Activated T-helper 17 cell treated with anti-CD3 and anti-CD28 coated beads, Interleukin-2, amount 50 U/mL, for 72 hours (primary cell): ENCODE measurements at regions not wholly inside any gene's neighbourhood (a gene's known extent, or its start where the extent isn't known, plus 50 kb on each side); places are given as distances from the start of the nearest gene placed in this dataset.

Experiments used
- ATAC-seq: fragments of 150-1000 bp; cut with Tn5 transposase; replicated peaks from 2 replicates; pipeline ENCODE4 v1.10.0; 2021; ENCODE audit warnings: mild to moderate bottlenecking, moderate library complexity
- H3K27ac Mint-ChIP-seq: one replicate; pipeline ENCODE4 v1.8.0; 2022; ENCODE audit warnings: mixed read lengths
- H3K27me3 Mint-ChIP-seq: one replicate; pipeline ENCODE4 v1.8.0; 2022; ENCODE audit warnings: mixed read lengths
- H3K36me3 Mint-ChIP-seq: one replicate; pipeline ENCODE4 v1.8.0; 2022; ENCODE audit warnings: low read depth, mild to moderate bottlenecking, mixed read lengths
- H3K4me1 Mint-ChIP-seq: one replicate; pipeline ENCODE4 v1.8.0; 2022; ENCODE audit warnings: mixed read lengths
- H3K4me3 Mint-ChIP-seq: one replicate; pipeline ENCODE4 v1.8.0; 2022; ENCODE audit warnings: mild to moderate bottlenecking, mixed read lengths
- H3K9me3 Mint-ChIP-seq: one replicate; pipeline ENCODE4 v1.8.0; 2022; ENCODE audit warnings: mixed read lengths

DNA sequence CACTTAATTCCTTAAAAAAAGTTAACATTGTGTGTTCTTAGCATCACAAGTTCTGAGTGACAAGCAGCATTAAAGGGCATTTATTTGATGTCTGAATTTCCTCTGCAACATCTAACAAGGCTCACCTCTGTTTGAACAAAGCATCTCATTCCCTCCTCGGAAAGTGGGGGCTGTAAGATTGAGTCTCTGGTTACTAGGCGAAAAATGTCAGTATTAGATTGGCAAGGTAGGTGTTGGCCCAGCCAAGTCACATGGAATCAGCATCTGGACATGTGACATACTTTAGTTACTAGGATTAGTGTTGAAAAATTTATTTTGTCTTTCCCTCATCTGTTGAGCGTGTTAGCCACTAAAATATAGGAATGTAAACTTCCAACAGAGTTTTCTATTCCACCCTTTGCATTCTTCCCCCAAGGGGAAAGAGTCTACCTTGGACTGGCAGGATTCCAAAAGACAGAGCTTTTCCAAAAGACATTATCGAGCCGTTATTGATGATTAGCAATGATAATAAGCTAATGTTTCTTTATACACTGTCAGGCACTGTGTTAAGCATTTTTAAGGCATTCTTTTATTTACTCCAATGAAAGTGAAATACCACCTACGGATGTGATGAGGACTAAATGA lies 194.9 kb upstream of the BTG1 start:
- Mint-ChIP-seq H3K4me1 (peaks cover 4% of the 10 kb centered on the region), H3K27me3 (no peaks in the 10 kb centered on the region), H3K9me3 (no peaks in the 10 kb centered on the region), H3K27ac (peak overlapping the region; percentile 22), H3K36me3 (no peaks in the 10 kb centered on the region), H3K4me3 (no peak overlapping the region)
- ATAC-seq: no peak

DNA sequence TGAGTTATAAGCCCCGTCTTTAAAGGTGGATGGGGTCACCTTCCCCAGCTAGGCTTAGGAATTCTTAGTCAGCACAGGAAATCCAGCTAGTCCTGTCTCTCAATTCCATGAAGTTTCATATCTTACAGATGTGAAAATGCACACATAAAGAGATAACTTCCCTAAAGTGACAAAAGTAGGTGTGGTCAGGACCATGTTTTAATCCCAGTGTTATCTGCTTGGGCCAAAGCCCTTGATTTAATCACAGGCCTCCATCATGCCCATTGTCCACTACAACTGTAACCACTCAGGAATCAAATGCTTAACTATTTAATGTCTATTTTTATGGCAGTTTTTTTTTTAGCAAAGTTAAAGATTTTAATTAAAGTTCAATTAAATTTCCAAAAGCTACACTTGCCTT lies 194.4 kb upstream of the BTG1 start:
- Mint-ChIP-seq H3K27me3 (no peaks in the 10 kb centered on the region), H3K9me3 (no peaks in the 10 kb centered on the region), H3K4me3 (no peak overlapping the region), H3K4me1 (peaks cover 4% of the 10 kb centered on the region), H3K36me3 (no peaks in the 10 kb centered on the region), H3K27ac (no peak overlapping the region)
- no peak for ATAC-seq

- Mint-ChIP-seq H3K36me3 (no peaks in the 10 kb centered on the region), H3K27ac (no peak overlapping the region), H3K9me3 (no peaks in the 10 kb centered on the region), H3K27me3 (no peaks in the 10 kb centered on the region), H3K4me3 (no peak overlapping the region), H3K4me1 (peaks cover 4% of the 10 kb centered on the region)
- ATAC-seq: no peak
Observed at GRCh38 chr12:92339198-92339821, 193.7 kb upstream of the BTG1 start.

DNA sequence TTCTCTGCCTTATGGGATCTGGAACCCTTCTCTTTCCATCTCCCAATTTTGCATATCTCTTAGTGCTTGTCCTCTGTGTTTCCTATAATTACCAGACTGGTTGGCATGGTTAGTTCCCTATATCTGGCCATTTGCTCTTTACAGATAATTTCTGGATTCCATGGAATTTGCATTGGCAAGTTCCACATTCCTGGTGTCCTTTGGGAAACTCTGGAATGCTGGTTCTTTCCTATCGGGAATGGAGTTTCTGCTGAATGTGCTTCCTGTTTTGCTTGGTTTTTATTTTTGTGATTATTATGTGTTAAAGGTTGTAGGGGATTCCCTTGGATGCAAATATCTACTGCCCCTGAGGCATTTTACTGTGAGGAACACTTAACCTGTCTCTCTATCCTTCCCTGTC lies 193.0 kb upstream of the BTG1 start:
- Mint-ChIP-seq H3K9me3 (no peaks in the 10 kb centered on the region), H3K4me1 (peaks cover 8% of the 10 kb centered on the region), H3K4me3 (no peak overlapping the region)

DNA sequence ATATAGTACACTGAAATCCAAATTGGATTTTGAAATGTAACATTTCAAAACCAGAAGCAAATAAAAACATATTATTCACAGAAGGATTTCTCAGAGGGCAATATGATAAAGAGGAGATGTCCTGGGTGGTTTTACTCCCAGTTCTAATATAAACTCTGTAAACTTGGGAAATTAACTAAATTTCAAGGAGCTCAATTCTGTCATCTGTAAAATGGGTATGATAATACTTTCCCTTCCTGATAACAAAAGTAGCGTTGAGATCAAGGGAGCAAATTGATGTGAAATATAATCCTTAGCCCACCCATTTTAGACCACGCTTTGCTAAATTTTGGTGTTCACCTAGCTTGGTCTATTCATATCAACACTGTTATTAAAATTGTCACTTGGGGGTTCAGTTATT lies 192.5 kb upstream of the BTG1 start:
- ATAC-seq: no peak
- H3K27ac Mint-ChIP-seq: no peak overlapping the region
- H3K36me3 Mint-ChIP-seq: no peaks in the 10 kb centered on the region
- no peaks in the 10 kb centered on the region for H3K9me3 Mint-ChIP-seq
- H3K27me3 Mint-ChIP-seq: no peaks in the 10 kb centered on the region
- peaks cover 8% of the 10 kb centered on the region for H3K4me1 Mint-ChIP-seq
- no peak overlapping the region for H3K4me3 Mint-ChIP-seq

More for the DNA sequence above, 193.0 kb upstream of the BTG1 start:
- H3K36me3 Mint-ChIP-seq: no peaks in the 10 kb centered on the region
- H3K27ac Mint-ChIP-seq: no peak overlapping the region
- no peak for ATAC-seq
- H3K27me3 Mint-ChIP-seq: no peaks in the 10 kb centered on the region

DNA sequence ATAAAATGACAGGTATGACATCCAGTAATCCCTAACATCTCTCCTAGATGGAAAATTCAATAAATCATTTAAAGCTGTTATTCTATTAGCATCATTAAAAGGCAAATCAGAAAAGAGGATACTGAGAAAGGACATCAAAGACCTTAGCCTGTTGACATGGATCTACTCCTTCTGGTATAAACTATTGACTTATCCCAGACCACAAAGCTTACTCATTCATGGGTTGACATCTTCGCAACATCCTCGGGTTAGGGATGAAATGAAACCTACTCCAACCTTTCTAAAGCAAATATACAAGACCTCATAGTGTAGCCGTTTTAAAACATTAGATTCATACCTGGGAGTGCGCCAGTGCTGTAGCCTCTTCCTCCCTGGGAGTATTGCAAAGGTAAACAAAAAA lies 191.5 kb upstream of the BTG1 start:
- Mint-ChIP-seq H3K9me3 (no peaks in the 10 kb centered on the region), H3K4me3 (no peak overlapping the region), H3K4me1 (peaks cover 12% of the 10 kb centered on the region), H3K27ac (no peak overlapping the region), H3K36me3 (no peaks in the 10 kb centered on the region), H3K27me3 (no peaks in the 10 kb centered on the region)
- ATAC-seq: no peak

- Mint-ChIP-seq H3K36me3 (no peaks in the 10 kb centered on the region), H3K4me1 (peaks cover 13% of the 10 kb centered on the region), H3K27ac (no peak overlapping the region), H3K4me3 (no peak overlapping the region), H3K9me3 (no peaks in the 10 kb centered on the region), H3K27me3 (no peaks in the 10 kb centered on the region)
- no peak for ATAC-seq
Observed at GRCh38 chr12:92336641-92337040, 191.0 kb upstream of the BTG1 start.

DNA sequence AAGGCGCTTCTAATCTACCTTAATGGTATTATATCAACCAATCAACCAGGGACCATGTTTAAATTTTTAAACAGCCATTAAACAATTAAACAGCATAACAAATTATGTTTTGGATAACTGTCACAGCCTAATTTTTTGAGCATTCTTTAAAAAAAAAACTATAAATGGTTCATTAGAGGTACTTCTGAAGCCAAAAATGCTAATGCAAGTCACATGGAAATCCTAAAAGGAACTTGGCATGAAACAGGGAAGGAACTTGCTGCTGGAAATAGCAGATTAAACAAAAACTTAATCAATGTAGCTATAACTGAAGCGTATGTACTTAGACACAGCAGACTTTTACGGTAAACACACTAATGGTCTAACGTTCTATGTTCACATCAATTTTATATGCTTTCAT lies 190.2 kb upstream of the BTG1 start:
- Mint-ChIP-seq H3K36me3 (no peaks in the 10 kb centered on the region), H3K4me3 (no peak overlapping the region), H3K9me3 (no peaks in the 10 kb centered on the region), H3K27me3 (no peaks in the 10 kb centered on the region), H3K27ac (no peak overlapping the region), H3K4me1 (peaks cover 8% of the 10 kb centered on the region)
- no peak for ATAC-seq

- no peak overlapping the region for H3K27ac Mint-ChIP-seq
- H3K27me3 Mint-ChIP-seq: no peaks in the 10 kb centered on the region
- no peaks in the 10 kb centered on the region for H3K36me3 Mint-ChIP-seq
- no peak for ATAC-seq
- no peak overlapping the region for H3K4me3 Mint-ChIP-seq
- H3K4me1 Mint-ChIP-seq: peaks cover 8% of the 10 kb centered on the region
- no peaks in the 10 kb centered on the region for H3K9me3 Mint-ChIP-seq
Observed at GRCh38 chr12:92334552-92334951, 188.9 kb upstream of the BTG1 start.

GRCh38 chr12:92332552-92332951 lies 186.9 kb upstream of the BTG1 start:
- H3K4me1 Mint-ChIP-seq: peaks cover 14% of the 10 kb centered on the region
- no peak overlapping the region for H3K27ac Mint-ChIP-seq
- H3K36me3 Mint-ChIP-seq: no peaks in the 10 kb centered on the region
- no peak for ATAC-seq
- H3K4me3 Mint-ChIP-seq: no peak overlapping the region
- no peaks in the 10 kb centered on the region for H3K9me3 Mint-ChIP-seq
- H3K27me3 Mint-ChIP-seq: no peaks in the 10 kb centered on the region

DNA sequence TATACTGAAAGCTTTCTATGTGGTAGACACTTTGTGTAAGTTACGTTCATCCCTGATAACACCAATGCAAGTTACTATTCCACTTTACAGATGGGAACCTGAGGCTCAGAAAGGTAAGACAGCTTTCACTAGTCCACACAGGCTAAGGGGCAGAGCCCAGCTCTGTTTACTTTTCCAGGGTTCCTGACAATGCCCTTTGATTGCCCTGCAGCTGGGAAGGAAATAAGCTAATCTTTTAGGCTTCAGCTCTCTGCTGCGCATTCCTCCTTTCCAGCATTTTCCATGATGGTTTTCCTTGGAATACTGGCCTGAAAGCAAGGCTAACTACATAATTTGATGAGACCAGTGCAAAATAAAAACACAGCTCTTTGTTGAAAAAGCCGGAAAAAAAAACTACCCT lies 185.7 kb upstream of the BTG1 start:
- Mint-ChIP-seq H3K9me3 (no peaks in the 10 kb centered on the region), H3K36me3 (no peaks in the 10 kb centered on the region), H3K4me3 (no peak overlapping the region), H3K27me3 (no peaks in the 10 kb centered on the region), H3K4me1 (peaks cover 14% of the 10 kb centered on the region), H3K27ac (no peak overlapping the region)
- ATAC-seq: no peak

GRCh38 chr12:92330654-92331053 lies 185.0 kb upstream of the BTG1 start:
- ATAC-seq: no peak
- Mint-ChIP-seq H3K27ac (no peak overlapping the region), H3K4me3 (no peak overlapping the region), H3K4me1 (peaks cover 14% of the 10 kb centered on the region), H3K9me3 (no peaks in the 10 kb centered on the region), H3K27me3 (no peaks in the 10 kb centered on the region), H3K36me3 (no peaks in the 10 kb centered on the region)

GRCh38 chr12:92326877-92327276 lies 181.2 kb upstream of the BTG1 start:
- H3K36me3 Mint-ChIP-seq: no peaks in the 10 kb centered on the region
- peak overlapping the region; percentile 67 for H3K27ac Mint-ChIP-seq
- H3K9me3 Mint-ChIP-seq: peaks cover 6% of the 10 kb centered on the region
- peaks cover 18% of the 10 kb centered on the region for H3K4me1 Mint-ChIP-seq
- no peak for ATAC-seq
- no peak overlapping the region for H3K4me3 Mint-ChIP-seq
- H3K27me3 Mint-ChIP-seq: no peaks in the 10 kb centered on the region

DNA sequence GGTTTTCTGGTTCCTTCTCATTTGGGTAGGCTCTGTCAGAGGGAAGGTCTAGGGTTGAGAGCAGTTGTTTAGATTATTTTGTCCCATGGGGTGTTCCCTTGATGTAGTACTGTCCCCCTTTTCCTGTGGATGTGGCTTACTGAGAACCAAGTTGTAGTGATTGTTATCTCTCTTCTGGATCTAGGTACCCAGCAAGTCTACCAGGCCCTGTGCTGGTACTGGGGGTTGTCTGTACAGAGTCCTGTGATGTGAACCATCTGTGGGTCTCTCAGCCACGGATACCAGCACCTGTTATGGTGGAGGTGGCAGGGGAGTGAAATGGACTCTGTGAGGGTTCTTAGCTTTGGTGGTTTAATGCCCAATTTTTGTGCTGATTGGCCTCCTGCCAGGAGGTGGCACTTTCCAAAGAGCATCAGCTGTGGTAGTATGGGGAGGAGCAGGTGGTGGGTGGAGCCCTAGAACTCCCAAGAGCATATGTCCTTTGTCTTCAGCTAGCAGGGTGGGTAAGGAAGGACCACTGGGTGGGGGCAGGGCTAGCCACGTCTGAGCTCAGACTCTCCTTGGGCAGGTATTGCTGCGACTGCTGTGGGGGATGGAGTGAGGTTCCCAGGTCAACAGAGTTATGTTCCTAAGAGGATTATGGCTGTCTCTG lies 179.3 kb upstream of the BTG1 start:
- Mint-ChIP-seq H3K27me3 (no peaks in the 10 kb centered on the region), H3K27ac (peak overlapping the region; percentile 22), H3K4me3 (no peak overlapping the region), H3K36me3 (no peaks in the 10 kb centered on the region), H3K4me1 (peaks cover 18% of the 10 kb centered on the region), H3K9me3 (peaks cover 7% of the 10 kb centered on the region)
- no peak for ATAC-seq

GRCh38 chr12:92312463-92312964 lies 166.9 kb upstream of the BTG1 start:
- no peak overlapping the region for H3K27ac Mint-ChIP-seq
- H3K9me3 Mint-ChIP-seq: no peaks in the 10 kb centered on the region
- H3K36me3 Mint-ChIP-seq: no peaks in the 10 kb centered on the region
- H3K4me3 Mint-ChIP-seq: no peak overlapping the region
- no peaks in the 10 kb centered on the region for H3K4me1 Mint-ChIP-seq
- H3K27me3 Mint-ChIP-seq: no peaks in the 10 kb centered on the region
- no peak for ATAC-seq
